ENCODE measurements at regions not wholly inside any gene's neighbourhood (a gene's known extent, or its start where the extent isn't known, plus 50 kb on each side); places are given as distances from the start of the nearest gene placed in this dataset.

GRCh38 chr10:6969659-6970058, 389.6 kb upstream of the PRKCQ start:
- no peak overlapping the region for H3K27ac ChIP-seq
- no peaks in the 10 kb centered on the region for H3K27me3 ChIP-seq
- no peaks in the 10 kb centered on the region for H3K9me3 ChIP-seq
- H3K4me1 ChIP-seq: no peaks in the 10 kb centered on the region
- no peak for TF ChIP-seq CTCF (IDR thresholded peaks at IDR 0.05)
- no peak overlapping the region for H3K4me3 ChIP-seq
- DNase-seq (ENCODE audit: low spot score in 2 of 2): no peak
- intact Hi-C loops (cut with DNase I): no loop called here
- no peaks in the 10 kb centered on the region for H3K36me3 ChIP-seq

GRCh38 chr10:6964543-6964942, 384.5 kb upstream of the PRKCQ start:
- H3K4me1 ChIP-seq: no peaks in the 10 kb centered on the region
- no peak for DNase-seq (ENCODE audit: low spot score in 2 of 2)
- TF ChIP-seq CTCF (IDR thresholded peaks at IDR 0.05): no peak

GRCh38 chr10:6962576-6962975, 382.5 kb upstream of the PRKCQ start:
- Histone ChIP-seq H3K36me3 (no peaks in the 10 kb centered on the region), H3K4me3 (no peak overlapping the region), H3K27me3 (no peaks in the 10 kb centered on the region), H3K27ac (no peak overlapping the region), H3K9me3 (no peaks in the 10 kb centered on the region), H3K4me1 (no peaks in the 10 kb centered on the region)
- DNase-seq (ENCODE audit: low spot score in 2 of 2): no peak
- TF ChIP-seq CTCF (IDR thresholded peaks at IDR 0.05): no peak
- intact Hi-C loops (cut with DNase I): no loop called here

More at GRCh38 chr10:6964543-6964942, 384.5 kb upstream of the PRKCQ start:
- no peak overlapping the region for H3K4me3 ChIP-seq
- no peak overlapping the region for H3K27ac ChIP-seq
- no peaks in the 10 kb centered on the region for H3K27me3 ChIP-seq
- intact Hi-C loops (cut with DNase I): no loop called here
- H3K36me3 ChIP-seq: no peaks in the 10 kb centered on the region
- H3K9me3 ChIP-seq: no peaks in the 10 kb centered on the region

GRCh38 chr10:6958711-6959110, 378.6 kb upstream of the PRKCQ start:
- Histone ChIP-seq H3K9me3 (no peaks in the 10 kb centered on the region), H3K27me3 (no peaks in the 10 kb centered on the region), H3K4me1 (no peaks in the 10 kb centered on the region), H3K4me3 (no peak overlapping the region), H3K36me3 (no peaks in the 10 kb centered on the region), H3K27ac (no peak overlapping the region)
- DNase-seq (ENCODE audit: low spot score in 2 of 2): no peak
- TF ChIP-seq CTCF (IDR thresholded peaks at IDR 0.05): no peak
- intact Hi-C loops (cut with DNase I): no loop called here

- no peaks in the 10 kb centered on the region for H3K4me1 ChIP-seq
- no peaks in the 10 kb centered on the region for H3K36me3 ChIP-seq
- DNase-seq (ENCODE audit: low spot score in 2 of 2): no peak
- H3K27me3 ChIP-seq: no peaks in the 10 kb centered on the region
- intact Hi-C loops (cut with DNase I): no loop called here
- no peak for TF ChIP-seq CTCF (IDR thresholded peaks at IDR 0.05)
- H3K9me3 ChIP-seq: no peaks in the 10 kb centered on the region
- H3K27ac ChIP-seq: no peak overlapping the region
- H3K4me3 ChIP-seq: no peak overlapping the region
These were observed 378.2 kb upstream of the PRKCQ start for GRCh38 chr10:6958254-6958653.

- H3K4me3 ChIP-seq: no peak overlapping the region
- no peak for DNase-seq (ENCODE audit: low spot score in 2 of 2)
- TF ChIP-seq CTCF (IDR thresholded peaks at IDR 0.05): no peak
These were observed 377.8 kb upstream of the PRKCQ start for GRCh38 chr10:6957851-6958250.

More at GRCh38 chr10:6957851-6958250, 377.8 kb upstream of the PRKCQ start:
- intact Hi-C loops (cut with DNase I): no loop called here
- no peaks in the 10 kb centered on the region for H3K9me3 ChIP-seq
- H3K27me3 ChIP-seq: no peaks in the 10 kb centered on the region
- no peak overlapping the region for H3K27ac ChIP-seq
- H3K4me1 ChIP-seq: no peaks in the 10 kb centered on the region
- no peaks in the 10 kb centered on the region for H3K36me3 ChIP-seq
